Gastroesophageal sphincter (tissue), 2 donors: ENCODE measurements at regions not wholly inside any gene's neighbourhood (a gene's known extent, or its start where the extent isn't known, plus 50 kb on each side); places are given as distances from the start of the nearest gene placed in this dataset.

Experiments
- EP300 ChIP-seq: sonication (generic); formaldehyde crosslinking; IDR thresholded peaks from one replicate; pipeline ENCODE4 v1.6.1; 2017; ENCODE audit warnings: antibody characterized with exemption, mild to moderate bottlenecking
- POLR2AphosphoS5 ChIP-seq: sonication (generic); formaldehyde crosslinking; IDR thresholded peaks from one replicate; pipeline ENCODE4 v1.6.1; 2017; ENCODE audit warnings: antibody characterized with exemption

GRCh38 chr2:880201-880970 is 70.3 kb upstream of the SNTG2 start:
- no peak for TF ChIP-seq EP300
- no peak for TF ChIP-seq POLR2AphosphoS5
